Prostate gland (tissue), 2 donors: ENCODE measurements at regions not wholly inside any gene's neighbourhood (a gene's known extent, or its start where the extent isn't known, plus 50 kb on each side); places are given as distances from the start of the nearest gene placed in this dataset.

Experiments
- CTCF ChIP-seq, 4 experiments: fragments of 200-600 bp in 2 of 4; fragments of 450-650 bp in 2 of 4; sonication (generic) in 2 of 4; IDR thresholded peaks; 1 replicate in 3 of 4; 2 replicates in 1 of 4; pipeline ENCODE4 v1.5.1; 2016 to 2019; ENCODE audit warnings: antibody characterized with exemption in 4 of 4, mild to moderate bottlenecking in 2 of 4, moderate library complexity in 2 of 4
- POLR2AphosphoS5 ChIP-seq: sonication (generic); formaldehyde crosslinking; IDR thresholded peaks from one replicate; pipeline ENCODE4 v1.6.1; 2017; ENCODE audit warnings: antibody characterized with exemption

GRCh38 chrX:13494562-13494961 lies 74.8 kb upstream of the EGFL6 start:
- TF ChIP-seq CTCF (IDR thresholded peaks at IDR 0.05): no peak
- TF ChIP-seq POLR2AphosphoS5: no peak
